ENCODE measurements at regions not wholly inside any gene's neighbourhood (a gene's known extent, or its start where the extent isn't known, plus 50 kb on each side); places are given as distances from the start of the nearest gene placed in this dataset.

DNA sequence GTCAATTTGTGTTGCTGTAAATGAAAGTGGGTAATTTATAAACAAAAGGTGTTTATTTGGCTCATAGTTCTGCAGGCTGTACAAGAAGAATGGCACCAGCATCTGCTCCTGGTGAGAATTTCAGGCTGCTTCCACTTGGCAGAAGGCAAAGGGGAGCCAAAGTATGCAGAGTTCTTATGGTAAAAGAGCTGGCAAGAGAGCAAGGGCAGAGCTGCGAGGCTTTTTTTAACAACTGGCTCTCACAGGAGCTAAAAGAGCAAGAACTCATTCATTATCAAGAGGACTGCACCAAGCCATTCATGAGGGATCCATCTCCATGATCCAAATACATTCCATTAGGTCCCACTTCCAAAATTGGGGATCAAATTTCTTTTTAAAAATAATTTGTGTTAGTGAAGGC is 1712.7 kb downstream of the SLITRK5 start:
- Histone ChIP-seq H3F3A (ENCODE audit: low read length, unreplicated experiment) (no peaks in the 10 kb centered on the region), H3K79me2 (ENCODE audit: low read length) (no peaks in the 10 kb centered on the region), H3K9me3 (ENCODE audit: low read length) (no peaks in the 10 kb centered on the region), H4K20me1 (ENCODE audit: low read length) (no peaks in the 10 kb centered on the region), H3K27ac (ENCODE audit: low read length) (no peak overlapping the region), H3K4me1 (ENCODE audit: insufficient read depth, low read length) (peaks cover 9% of the 10 kb centered on the region), H3K4me3 (ENCODE audit: low read length) (no peak overlapping the region), H3K9me2 (replicated peaks; ENCODE audit: low read length) (no peaks in the 10 kb centered on the region), H2AFZ (ENCODE audit: low read length) (no peak overlapping the region), H3K4me2 (ENCODE audit: low read length) (no peak overlapping the region), H3K36me3 (ENCODE audit: low read depth, low read length) (no peaks in the 10 kb centered on the region), H3K9ac (ENCODE audit: low read length) (no peak overlapping the region), H3K27me3 (ENCODE audit: low read length) (no peaks in the 10 kb centered on the region)
- ChIA-PET POLR2A (ENCODE audit: unreplicated experiment) (no interaction called here), CTCF (no interaction called here)
- TF ChIP-seq EZH2 (IDR thresholded peaks at IDR 0.05; ENCODE audit: low read length, unreplicated experiment) (no peak), EZH2phosphoT487 (IDR thresholded peaks at IDR 0.05; ENCODE audit: borderline replicate concordance, low read length) (no peak)
- TF ChIP-seq, protein P1, sequence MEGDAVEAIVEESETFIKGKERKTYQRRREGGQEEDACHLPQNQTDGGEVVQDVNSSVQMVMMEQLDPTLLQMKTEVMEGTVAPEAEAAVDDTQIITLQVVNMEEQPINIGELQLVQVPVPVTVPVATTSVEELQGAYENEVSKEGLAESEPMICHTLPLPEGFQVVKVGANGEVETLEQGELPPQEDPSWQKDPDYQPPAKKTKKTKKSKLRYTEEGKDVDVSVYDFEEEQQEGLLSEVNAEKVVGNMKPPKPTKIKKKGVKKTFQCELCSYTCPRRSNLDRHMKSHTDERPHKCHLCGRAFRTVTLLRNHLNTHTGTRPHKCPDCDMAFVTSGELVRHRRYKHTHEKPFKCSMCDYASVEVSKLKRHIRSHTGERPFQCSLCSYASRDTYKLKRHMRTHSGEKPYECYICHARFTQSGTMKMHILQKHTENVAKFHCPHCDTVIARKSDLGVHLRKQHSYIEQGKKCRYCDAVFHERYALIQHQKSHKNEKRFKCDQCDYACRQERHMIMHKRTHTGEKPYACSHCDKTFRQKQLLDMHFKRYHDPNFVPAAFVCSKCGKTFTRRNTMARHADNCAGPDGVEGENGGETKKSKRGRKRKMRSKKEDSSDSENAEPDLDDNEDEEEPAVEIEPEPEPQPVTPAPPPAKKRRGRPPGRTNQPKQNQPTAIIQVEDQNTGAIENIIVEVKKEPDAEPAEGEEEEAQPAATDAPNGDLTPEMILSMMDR (conservative IDR thresholded peaks at IDR 0.05; ENCODE audit: low read depth, low read length), result no peak
- no peak for DNase-seq
- no peak for ATAC-seq
- intact Hi-C loops (cut with micrococcal nuclease), result no loop called here
- no TSS peak for BruUV-seq (replicated peaks)

DNA sequence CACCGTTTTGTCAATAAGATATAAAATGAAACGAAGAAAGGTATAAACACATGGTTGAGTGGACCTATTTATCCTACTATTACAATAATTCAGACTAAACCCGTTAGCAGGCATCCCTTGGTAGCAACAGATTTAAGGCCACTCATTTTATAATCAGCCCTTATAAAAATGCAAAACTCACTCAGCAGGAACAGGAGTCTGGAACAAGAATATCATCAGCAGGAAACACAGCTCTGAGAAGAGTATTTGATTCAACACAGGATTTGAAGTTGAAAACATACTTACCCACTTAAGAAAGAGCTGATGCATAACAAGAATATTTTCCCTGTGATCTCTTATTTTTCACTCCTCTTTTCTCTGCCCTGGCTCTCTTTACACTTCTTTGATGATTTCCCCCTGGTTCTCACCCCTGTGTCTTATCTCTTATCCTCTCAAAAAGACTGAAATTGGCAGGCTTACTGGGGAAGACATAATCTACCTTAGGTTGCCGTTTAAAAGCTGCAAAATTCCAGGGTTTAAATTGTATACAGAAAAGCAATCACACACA is 1722.7 kb downstream of the SLITRK5 start:
- Histone ChIP-seq H3K79me2 (ENCODE audit: low read length) (no peaks in the 10 kb centered on the region), H3K9ac (ENCODE audit: low read length) (no peak overlapping the region), H3F3A (ENCODE audit: low read length, unreplicated experiment) (no peaks in the 10 kb centered on the region), H3K27me3 (ENCODE audit: low read length) (no peaks in the 10 kb centered on the region), H3K4me2 (ENCODE audit: low read length) (no peak overlapping the region), H3K4me3 (ENCODE audit: low read length) (no peak overlapping the region), H4K20me1 (ENCODE audit: low read length) (no peaks in the 10 kb centered on the region), H3K9me3 (ENCODE audit: low read length) (no peaks in the 10 kb centered on the region), H3K4me1 (ENCODE audit: insufficient read depth, low read length) (no peaks in the 10 kb centered on the region), H3K36me3 (ENCODE audit: low read depth, low read length) (no peaks in the 10 kb centered on the region), H3K9me2 (replicated peaks; ENCODE audit: low read length) (no peaks in the 10 kb centered on the region), H2AFZ (ENCODE audit: low read length) (0 out of 2 replicates have a peak overlapping the region, but pooled peaks have one; percentile 45), H3K27ac (ENCODE audit: low read length) (no peak overlapping the region)
- ChIA-PET POLR2A (ENCODE audit: unreplicated experiment) (no interaction called here), CTCF (no interaction called here)
- intact Hi-C loops (cut with micrococcal nuclease), result no loop called here
- TF ChIP-seq, protein P1 (conservative IDR thresholded peaks at IDR 0.05; ENCODE audit: low read depth, low read length), result no peak
- TF ChIP-seq EZH2 (IDR thresholded peaks at IDR 0.05; ENCODE audit: low read length, unreplicated experiment) (no peak), EZH2phosphoT487 (IDR thresholded peaks at IDR 0.05; ENCODE audit: borderline replicate concordance, low read length) (no peak)
- BruUV-seq (replicated peaks), result no TSS peak
- DNase-seq (no peak), ATAC-seq (no peak)

DNA sequence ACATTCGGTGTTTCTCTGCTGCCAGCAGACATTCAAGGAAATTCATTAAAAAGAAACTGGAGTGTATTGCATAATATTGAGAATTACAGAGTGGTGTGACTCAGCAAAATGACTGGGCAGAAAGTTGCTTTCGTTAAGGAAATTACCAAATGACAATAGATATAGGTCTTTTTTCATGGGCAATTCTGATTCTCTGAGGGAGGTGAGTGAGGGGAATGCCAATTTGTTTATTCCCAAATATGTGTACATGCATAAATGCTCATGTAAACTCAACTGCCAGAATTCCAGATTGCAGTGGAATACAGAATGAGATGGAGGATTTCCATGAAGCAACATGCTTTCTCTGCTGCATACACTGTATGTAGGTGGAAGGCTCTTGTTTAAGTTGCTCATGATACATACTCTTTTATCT is 1730.1 kb downstream of the SLITRK5 start:
- peak overlapping the region; percentile 62 for H3K4me2 ChIP-seq (ENCODE audit: low read length)
- peak overlapping the region; percentile 75 for H3K27ac ChIP-seq (ENCODE audit: low read length)
- no peaks in the 10 kb centered on the region for H3K9me3 ChIP-seq (ENCODE audit: low read length)
- BruUV-seq (replicated peaks), result no TSS peak
- peak; percentile 61 for DNase-seq
- H4K20me1 ChIP-seq (ENCODE audit: low read length), result no peaks in the 10 kb centered on the region
- intact Hi-C loops (cut with micrococcal nuclease), result no loop called here
- ChIA-PET POLR2A (ENCODE audit: unreplicated experiment) (no interaction called here), CTCF (no interaction called here)
- peak overlapping the region; percentile 70 for H2AFZ ChIP-seq (ENCODE audit: low read length)
- no peaks in the 10 kb centered on the region for H3K9me2 ChIP-seq (replicated peaks; ENCODE audit: low read length)
- no peaks in the 10 kb centered on the region for H3F3A ChIP-seq (ENCODE audit: low read length, unreplicated experiment)
- H3K4me3 ChIP-seq (ENCODE audit: low read length), result 0 out of 2 replicates have a peak overlapping the region, but pooled peaks have one; percentile 16
- no peaks in the 10 kb centered on the region for H3K79me2 ChIP-seq (ENCODE audit: low read length)
- TF ChIP-seq EZH2 (IDR thresholded peaks at IDR 0.05; ENCODE audit: low read length, unreplicated experiment), result no peak
- peak; percentile 49 for ATAC-seq
- H3K4me1 ChIP-seq (ENCODE audit: insufficient read depth, low read length), result peaks cover 11% of the 10 kb centered on the region
- no peaks in the 10 kb centered on the region for H3K27me3 ChIP-seq (ENCODE audit: low read length)
- peak overlapping the region; percentile 23; the same call in 1 of the 2 replicates for H3K9ac ChIP-seq (ENCODE audit: low read length)
- no peaks in the 10 kb centered on the region for H3K36me3 ChIP-seq (ENCODE audit: low read depth, low read length)
